HG03095 (cell line): ENCODE measurements at regions not wholly inside any gene's neighbourhood (a gene's known extent, or its start where the extent isn't known, plus 50 kb on each side); places are given as distances from the start of the nearest gene placed in this dataset.

Source experiments
- ATAC-seq: cut with Tn5 transposase; IDR thresholded peaks from one replicate; pipeline ENCODE4 v1.9.1; 2021; ENCODE audit warnings: moderate library complexity; ENCODE audit not compliant: unreplicated experiment

- no peak for ATAC-seq
Measured at GRCh38 chr9:86765746-86766430, 181.4 kb downstream of the GAS1 start.

DNA sequence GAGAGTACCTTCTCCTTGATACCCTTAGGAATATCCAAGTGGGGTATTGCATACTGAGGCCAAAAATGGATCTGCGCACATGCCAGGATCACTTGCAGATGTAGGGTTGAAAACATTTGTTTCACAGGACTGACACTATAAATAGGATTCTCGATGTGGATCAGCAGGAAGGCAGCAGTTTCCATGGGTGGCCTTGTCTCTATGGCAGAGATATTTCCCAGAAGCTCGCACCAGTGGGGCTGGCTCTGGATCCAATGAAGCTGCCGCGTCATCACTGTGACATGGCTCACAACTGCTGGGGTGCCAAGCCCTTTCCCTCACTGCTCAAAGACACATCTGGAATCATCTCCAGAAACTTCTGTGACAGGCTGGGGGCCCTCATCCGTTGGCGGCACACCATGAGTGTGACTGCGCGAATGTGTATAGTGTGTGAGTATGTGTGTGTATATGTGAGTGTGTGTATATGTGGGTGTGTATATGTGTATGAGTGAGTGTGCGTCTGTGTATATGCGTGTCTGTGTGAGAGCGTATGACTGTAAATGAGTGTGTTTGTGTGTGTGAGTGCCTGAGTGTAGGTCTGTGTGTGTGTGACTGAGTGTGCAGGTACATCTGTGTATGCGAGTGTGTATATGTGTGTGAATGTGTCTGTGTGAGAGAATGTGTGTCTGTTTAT is 182.5 kb downstream of the GAS1 start:
- ATAC-seq = no peak

DNA sequence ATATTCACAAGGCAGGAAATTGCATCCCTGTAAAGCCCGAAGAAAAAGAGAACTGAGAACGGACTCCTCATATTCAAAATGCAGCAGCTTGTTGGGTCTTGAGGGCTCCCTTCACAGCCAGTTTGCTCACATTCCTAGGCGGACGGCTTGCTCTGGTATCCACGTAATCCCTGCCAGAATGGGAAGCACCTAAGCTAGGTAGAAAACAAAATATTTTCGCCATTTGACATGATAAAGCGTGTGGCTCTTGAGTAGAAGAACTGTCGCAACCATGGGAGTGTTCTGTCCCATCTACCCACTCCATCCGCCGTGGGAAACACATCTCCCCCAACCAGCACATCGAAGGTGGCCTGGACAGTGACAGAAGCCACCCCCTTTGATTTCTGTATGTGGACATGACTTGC is 183.1 kb downstream of the GAS1 start:
- no peak for ATAC-seq

- no peak for ATAC-seq
Measured at GRCh38 chr9:86763791-86764190, 183.5 kb downstream of the GAS1 start.

GRCh38 chr9:86757382-86757720 is 190.0 kb downstream of the GAS1 start:
- ATAC-seq = no peak

DNA sequence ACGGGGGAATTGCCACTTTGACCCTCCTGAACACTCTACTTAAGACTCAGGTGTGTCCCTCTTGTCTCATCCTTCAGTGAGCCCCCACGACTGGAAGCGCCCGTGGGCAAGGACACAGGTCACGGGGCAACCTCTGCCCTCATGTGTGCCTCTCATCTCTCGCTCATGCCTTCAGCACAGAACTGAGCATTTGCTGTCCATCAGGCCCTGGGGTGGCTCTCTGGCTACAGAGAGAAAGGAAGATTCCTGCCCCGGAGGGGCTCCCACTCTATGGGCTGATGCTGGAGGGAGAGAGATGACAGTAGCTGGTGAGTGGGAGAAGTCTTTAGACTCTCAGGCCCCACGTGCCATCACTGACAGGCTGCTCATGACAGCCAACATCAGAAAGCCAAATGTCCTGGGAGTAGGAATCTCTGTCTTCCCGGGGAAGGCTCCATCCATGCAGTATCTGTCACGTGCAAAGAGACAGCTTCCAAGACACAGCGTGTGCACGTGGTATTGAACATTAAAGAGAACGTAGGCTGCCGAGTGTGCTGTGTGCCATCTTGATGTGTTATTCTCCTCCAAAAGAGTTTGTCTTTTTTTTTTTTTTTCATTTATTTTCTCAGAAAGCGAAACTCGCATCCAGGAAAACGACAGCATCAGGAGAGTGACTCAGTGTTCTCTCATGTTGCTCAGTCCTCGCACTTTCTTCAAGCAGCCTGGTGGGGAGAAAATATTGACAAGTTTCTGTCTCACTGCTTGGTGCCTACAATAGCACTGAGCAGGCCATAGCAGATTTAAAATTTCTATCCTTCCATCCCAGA is 190.5 kb downstream of the GAS1 start:
- no peak for ATAC-seq

- ATAC-seq = no peak
Measured at GRCh38 chr9:86755561-86755941, 191.8 kb downstream of the GAS1 start.

GRCh38 chr9:86754581-86755560 is 192.4 kb downstream of the GAS1 start:
- no peak for ATAC-seq

DNA sequence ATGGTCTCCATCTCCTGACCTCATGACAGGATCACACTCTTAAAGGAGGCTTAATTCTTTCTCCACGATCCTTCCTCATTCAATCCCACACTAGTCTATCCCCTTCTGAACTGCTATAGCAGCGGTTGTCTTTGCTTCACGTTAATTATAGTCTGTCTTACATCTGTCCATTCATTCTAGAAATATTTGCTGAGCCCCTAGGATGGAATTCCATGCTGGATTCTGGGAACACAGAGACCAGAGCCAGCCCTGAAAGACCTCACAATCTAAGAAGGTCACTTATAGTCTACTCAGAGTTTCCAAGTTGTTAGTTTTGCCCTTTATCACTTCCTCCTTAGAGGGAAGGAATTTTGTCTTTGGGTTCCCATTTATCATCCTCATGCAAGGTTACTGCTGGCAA is 193.5 kb downstream of the GAS1 start:
- ATAC-seq = no peak

DNA sequence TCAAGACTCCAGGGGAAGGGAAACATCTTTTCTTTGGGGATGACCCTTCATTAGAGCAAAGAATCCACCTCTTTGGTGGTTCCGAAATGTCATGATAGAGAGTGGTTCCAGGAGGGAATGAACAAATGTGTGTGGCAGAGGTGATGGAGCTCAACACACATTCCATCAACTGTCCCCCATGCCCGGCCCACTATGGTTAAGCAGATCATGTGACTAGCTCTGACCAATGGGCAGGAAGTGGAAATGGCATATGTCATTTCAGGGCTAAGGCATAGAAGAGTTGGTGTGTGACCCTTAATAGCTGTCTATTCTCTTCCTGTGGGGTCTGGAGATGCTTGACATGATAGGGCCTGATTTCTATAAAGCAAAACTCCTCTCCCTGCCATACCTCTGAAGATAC is 194.6 kb downstream of the GAS1 start:
- ATAC-seq = no peak

DNA sequence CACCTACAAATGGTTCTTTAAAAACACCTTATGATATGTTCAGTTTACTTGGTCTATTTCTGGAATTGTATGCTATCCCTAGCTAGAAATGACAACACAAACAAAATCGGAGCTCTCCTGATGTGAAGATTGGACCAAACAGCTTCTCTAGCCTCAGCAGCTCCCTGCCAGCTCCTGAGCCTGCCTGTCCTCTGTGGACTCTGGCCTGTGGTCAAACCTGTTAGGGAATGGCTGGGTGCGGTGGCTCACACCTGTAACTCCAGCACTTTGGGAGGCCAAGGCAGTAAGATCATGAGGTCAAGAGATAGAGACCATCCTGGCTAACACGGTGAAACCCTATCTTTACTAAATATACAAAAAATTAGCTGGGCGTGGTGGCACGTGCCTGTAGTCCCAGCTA is 195.3 kb downstream of the GAS1 start:
- no peak for ATAC-seq

GRCh38 chr9:86751207-86751606 is 196.1 kb downstream of the GAS1 start:
- ATAC-seq = no peak

DNA sequence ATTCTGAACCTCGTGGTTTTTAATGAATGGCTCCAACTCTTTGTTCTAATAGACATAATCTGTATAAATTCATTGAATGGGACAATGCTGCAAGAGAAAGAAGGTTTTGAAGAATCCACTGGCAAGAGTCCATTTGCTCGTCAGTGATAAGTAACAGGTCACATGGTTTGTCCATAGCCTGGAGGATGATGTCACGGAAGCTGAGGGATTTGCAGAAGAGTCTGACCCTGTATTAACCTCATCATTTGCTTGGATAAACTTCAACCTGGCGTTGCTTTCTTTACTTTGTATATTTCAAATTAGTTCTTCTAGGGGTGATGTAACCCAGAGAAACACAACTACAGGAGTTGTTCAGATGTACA is 197.4 kb downstream of the GAS1 start:
- ATAC-seq = no peak

- no peak for ATAC-seq
Measured at GRCh38 chr9:86749161-86749893, 198.0 kb downstream of the GAS1 start.

GRCh38 chr9:86747711-86748110 is 199.6 kb downstream of the GAS1 start:
- no peak for ATAC-seq

GRCh38 chr9:86741311-86742208 is 205.7 kb downstream of the GAS1 start:
- ATAC-seq = no peak

- ATAC-seq = no peak
Measured at GRCh38 chr9:86735772-86736458, 211.4 kb downstream of the GAS1 start.

DNA sequence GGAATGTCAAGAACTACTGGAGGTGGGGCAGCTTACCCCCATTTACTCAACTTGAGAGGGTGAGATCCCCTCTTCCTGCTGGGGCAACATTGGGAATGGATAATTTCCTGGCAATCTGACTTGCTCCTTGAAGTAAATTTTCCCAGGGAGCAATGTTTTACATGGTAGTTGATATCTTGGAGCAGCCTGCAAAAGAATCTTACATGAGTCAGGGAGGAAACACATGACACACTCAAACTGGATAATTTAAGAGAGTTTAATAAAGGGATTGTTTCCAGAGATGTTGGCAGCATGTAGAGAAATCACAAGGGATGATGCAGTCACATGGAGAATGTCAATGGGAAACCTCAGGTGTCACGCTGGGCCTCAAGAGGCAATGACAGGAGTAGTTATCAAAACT is 212.5 kb downstream of the GAS1 start:
- ATAC-seq = no peak

DNA sequence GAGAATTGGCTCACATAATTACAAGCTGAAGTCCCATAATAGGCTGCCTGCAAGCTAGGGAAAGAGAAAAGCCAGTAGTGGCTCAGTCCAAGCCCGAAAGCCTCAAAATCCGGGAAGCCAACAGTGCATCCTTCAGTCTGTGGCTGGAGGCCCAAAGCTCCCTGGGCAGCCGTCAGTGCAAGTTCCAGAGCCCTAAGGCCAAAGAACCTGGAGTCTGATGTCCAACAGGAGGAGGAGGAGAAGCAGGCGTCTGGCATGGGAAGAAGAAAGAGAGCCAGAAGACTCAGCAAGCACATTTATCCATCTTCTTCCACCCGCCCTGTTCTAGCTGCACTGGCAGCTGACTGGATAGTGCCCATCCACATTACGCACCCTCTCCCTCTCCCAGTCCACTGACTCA is 213.4 kb downstream of the GAS1 start:
- no peak for ATAC-seq
